Skeletal muscle tissue (tissue), 3 donors: ENCODE measurements at regions not wholly inside any gene's neighbourhood (a gene's known extent, or its start where the extent isn't known, plus 50 kb on each side); places are given as distances from the start of the nearest gene placed in this dataset.

Experiments
- H3K27ac ChIP-seq: one replicate; pipeline ENCODE4 v1.7.0; 2013; ENCODE audit warnings: mild to moderate bottlenecking, low read depth, low read length, inconsistent platforms
- H3K27me3 ChIP-seq, 3 donors: one replicate each; pipeline ENCODE4 v1.7.0; 2013; ENCODE audit warnings: low read length in 3 of 3; ENCODE audit not compliant: control insufficient read depth in 3 of 3, insufficient read depth in 3 of 3
- H3K36me3 ChIP-seq, 3 donors: one replicate each; pipeline ENCODE4 v1.7.0; 2013; ENCODE audit warnings: low read length in 3 of 3; ENCODE audit not compliant: control insufficient read depth in 3 of 3, insufficient read depth in 3 of 3
- H3K4me1 ChIP-seq, 3 donors: one replicate each; pipeline ENCODE4 v1.7.0; 2013; ENCODE audit warnings: low read length in 3 of 3, mild to moderate bottlenecking in 3 of 3; ENCODE audit not compliant: control insufficient read depth in 3 of 3, insufficient read depth in 3 of 3
- H3K4me3 ChIP-seq, 3 donors: one replicate each; pipeline ENCODE4 v1.7.0; 2013; ENCODE audit warnings: low read length in 3 of 3
- H3K9ac ChIP-seq, 3 donors: one replicate each; pipeline ENCODE4 v1.7.0; 2013; ENCODE audit warnings: low read length in 3 of 3, mild to moderate bottlenecking in 3 of 3, moderate library complexity in 2 of 3, low read depth in 1 of 3
- H3K9me3 ChIP-seq, 3 donors: one replicate each; pipeline ENCODE4 v1.7.0; 2013; ENCODE audit warnings: low read length in 3 of 3; ENCODE audit not compliant: control insufficient read depth in 3 of 3
- donor health status: Osteomylitis.

DNA sequence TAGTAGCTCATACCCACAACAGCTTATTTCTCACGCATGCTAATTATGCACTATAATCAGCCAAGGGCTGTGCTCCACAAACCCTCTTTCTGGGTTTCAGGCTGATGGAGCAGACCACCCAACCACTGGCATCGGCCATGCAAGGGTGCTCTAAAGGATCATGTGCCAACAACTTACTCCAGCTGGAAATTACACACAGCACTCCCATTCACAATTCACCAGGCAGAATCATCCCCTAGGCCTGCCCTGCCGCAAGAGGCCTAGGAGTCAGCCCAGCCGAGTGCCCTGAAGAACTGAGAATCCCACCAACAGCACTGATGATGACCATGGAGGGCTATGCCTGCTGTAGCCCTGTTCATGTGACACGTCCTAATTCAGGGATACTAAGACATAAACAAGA lies 216.2 kb upstream of the CHRNA7 start:
- Histone ChIP-seq H3K36me3 (no peaks in the 10 kb centered on the region), H3K27me3 (no peaks in the 10 kb centered on the region), H3K4me3 (no peak overlapping the region), H3K9ac (no peak overlapping the region), H3K4me1 (no peaks in the 10 kb centered on the region), H3K27ac (no peak overlapping the region), H3K9me3 (peaks cover 0 to 3% (median 0%) of the 10 kb centered on the region in 3 donors)

DNA sequence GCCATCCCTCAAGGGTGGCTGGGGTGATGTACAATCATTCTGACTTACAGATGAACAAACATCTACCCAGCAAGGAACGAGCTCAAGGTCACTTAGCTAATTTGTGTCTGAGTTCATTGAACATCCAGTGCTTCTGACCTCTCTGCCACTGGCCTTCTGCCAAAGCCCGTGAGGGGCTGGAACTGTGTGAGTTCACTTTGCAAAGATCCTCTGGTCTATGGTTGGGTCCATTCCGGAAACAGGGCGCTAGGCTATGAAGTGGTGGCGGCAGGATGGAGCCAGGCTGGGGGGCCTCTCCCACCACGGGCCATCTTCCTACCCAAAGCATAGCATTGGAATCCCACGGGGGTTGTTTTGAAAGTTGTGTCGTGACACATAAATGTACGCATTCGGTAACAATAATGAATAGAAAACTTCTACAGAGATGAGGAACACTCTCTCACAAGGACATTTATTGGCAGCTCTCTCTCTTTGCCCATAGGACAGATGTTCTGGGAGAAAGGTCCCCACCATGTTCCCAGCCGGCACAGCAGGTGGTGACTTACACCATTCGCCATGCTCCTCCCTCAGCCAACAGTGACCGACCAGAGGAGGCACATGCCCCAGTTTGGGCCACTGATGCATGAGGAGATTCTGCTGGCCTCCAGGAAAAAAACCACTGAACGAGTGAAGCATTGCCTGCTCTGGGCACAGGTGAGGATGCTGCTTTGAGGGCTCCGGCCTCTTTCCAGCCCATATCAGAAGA lies 214.7 kb upstream of the CHRNA7 start:
- Histone ChIP-seq H3K4me1 (no peaks in the 10 kb centered on the region), H3K36me3 (no peaks in the 10 kb centered on the region), H3K4me3 (no peak overlapping the region), H3K9me3 (no peaks in the 10 kb centered on the region), H3K27ac (no peak overlapping the region), H3K27me3 (no peaks in the 10 kb centered on the region), H3K9ac (no peak overlapping the region)

DNA sequence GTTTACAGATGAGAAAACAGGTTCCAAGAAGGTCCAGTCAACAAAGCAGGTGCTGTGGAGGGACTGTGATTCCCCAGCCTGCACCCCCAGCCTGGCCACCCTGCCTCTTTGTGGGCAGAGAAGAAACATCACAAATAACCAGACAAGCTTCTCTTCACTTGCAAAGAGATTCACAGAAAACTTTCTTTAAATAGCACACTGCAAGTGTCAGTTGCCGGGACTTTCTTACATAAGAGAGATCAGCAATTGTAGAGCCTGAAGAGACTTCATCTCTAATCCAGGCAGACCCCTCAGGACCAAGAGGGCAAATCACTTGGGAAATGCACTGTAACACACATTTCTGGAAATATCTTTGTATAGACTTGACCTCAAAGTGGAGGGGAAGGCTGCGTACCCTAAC lies 207.9 kb upstream of the CHRNA7 start:
- Histone ChIP-seq H3K9ac (no peak overlapping the region), H3K27ac (no peak overlapping the region), H3K9me3 (no peaks in the 10 kb centered on the region)

DNA sequence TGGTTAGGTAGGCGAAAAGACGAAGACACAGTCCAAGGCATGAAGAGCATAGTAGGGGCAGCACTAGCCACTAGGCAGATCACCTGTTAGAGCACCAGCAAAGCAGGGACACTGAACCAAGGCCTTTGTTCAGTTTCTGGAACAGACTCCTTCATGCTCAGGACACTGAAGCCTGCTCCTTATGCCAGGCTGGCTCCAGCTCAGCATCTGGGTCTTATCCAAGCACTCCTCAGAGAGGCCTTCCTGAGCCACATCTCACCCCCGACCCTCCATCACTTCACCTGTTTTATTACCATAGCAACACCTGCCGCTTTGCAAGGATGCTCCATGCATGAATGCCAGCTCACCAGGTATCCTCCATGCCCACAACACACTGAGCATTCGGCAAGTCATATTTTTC lies 206.3 kb upstream of the CHRNA7 start:
- no peaks in the 10 kb centered on the region for H3K9me3 ChIP-seq
- H3K27me3 ChIP-seq, result no peaks in the 10 kb centered on the region
- no peaks in the 10 kb centered on the region for H3K36me3 ChIP-seq
- H3K4me1 ChIP-seq, result no peaks in the 10 kb centered on the region
- H3K9ac ChIP-seq, result no peak overlapping the region
- H3K27ac ChIP-seq, result no peak overlapping the region
- no peak overlapping the region for H3K4me3 ChIP-seq

More for the DNA sequence above, 207.9 kb upstream of the CHRNA7 start:
- Histone ChIP-seq H3K4me3 (no peak overlapping the region), H3K27me3 (no peaks in the 10 kb centered on the region), H3K36me3 (no peaks in the 10 kb centered on the region), H3K4me1 (no peaks in the 10 kb centered on the region)

DNA sequence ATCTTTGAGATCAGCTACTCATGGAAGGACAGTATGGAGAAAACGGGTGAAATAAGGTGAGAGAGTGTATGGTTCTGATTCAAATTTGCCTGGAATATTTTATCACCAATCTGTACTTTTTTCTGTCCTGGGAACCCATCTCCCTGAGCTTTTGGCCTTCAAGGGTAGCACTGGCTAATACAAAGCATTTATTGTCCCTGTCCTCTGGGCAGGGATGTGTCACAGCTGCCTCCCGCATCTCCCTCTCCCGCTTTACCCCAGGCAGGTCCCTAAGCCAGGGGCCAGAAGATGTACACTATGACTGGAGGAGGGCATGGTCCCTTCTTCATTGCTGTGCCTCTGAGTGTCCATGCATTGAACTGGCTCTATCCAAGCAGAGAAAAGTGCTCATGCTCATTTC lies 201.7 kb upstream of the CHRNA7 start:
- Histone ChIP-seq H3K4me1 (no peaks in the 10 kb centered on the region), H3K9me3 (peaks cover 0 to 4% (median 0%) of the 10 kb centered on the region in 3 donors), H3K27me3 (no peaks in the 10 kb centered on the region), H3K27ac (no peak overlapping the region), H3K9ac (no peak overlapping the region), H3K4me3 (no peak overlapping the region), H3K36me3 (no peaks in the 10 kb centered on the region)

DNA sequence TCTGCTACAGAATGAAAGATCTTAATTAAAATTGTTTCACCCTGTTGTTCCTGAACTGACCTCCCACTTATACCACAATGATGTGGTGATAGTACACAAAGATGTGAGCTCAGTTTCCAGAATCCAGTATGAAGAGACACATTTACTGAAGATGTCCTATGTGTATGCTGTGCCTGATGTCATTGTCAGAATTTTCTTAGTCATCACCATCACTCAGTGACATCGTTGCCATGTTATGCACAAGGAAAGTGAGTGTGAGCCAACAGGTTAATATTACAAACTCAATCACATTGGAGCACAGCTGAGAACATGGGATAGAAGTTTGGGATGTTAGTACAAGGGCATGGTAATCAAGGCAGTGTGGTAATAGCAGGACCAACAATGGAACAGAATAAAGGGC lies 199.7 kb upstream of the CHRNA7 start:
- Histone ChIP-seq H3K9ac (no peak overlapping the region), H3K36me3 (no peaks in the 10 kb centered on the region), H3K27me3 (no peaks in the 10 kb centered on the region), H3K27ac (no peak overlapping the region), H3K4me3 (no peak overlapping the region), H3K9me3 (peaks cover 0 to 4% (median 0%) of the 10 kb centered on the region in 3 donors), H3K4me1 (no peaks in the 10 kb centered on the region)

DNA sequence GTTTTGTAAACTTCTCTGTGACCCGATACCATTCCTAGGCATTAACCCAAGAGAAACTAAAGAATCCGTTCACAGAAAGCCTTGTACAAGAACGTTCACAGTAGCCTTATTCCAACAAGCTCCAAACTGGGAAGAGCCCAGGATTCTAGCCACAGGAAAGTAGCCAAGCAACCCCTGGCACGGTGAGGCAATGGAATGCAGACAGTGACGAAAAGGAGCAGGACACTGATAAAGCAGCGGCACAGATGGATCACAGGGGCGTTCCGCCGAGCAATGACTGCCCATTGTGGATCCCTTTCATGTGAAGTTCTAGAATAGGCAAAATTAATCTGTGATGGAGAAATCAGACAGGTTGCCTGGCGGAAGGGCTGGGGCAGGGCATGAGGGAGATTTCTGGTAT lies 198.7 kb upstream of the CHRNA7 start:
- no peak overlapping the region for H3K27ac ChIP-seq
- peaks cover 0 to 4% (median 0%) of the 10 kb centered on the region in 3 donors for H3K9me3 ChIP-seq

DNA sequence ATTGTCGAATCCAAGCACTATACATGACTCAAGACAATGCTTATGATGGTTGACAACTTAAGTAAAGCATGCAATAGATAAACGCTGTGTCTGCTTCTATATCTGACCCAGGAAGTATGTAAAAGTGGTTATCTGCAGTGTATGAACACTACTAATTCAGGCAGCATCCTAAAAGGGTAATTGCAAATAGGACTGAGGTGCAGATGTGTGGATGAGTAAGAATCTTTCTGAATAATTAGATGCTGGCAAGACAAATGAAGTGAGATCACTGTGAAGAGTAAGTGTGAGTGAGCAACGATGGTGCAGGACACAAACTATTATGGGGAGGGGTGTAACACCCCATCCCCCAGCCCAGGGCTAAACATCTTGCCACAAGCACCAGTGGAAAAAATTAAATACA lies 195.7 kb upstream of the CHRNA7 start:
- no peaks in the 10 kb centered on the region for H3K27me3 ChIP-seq
- peaks cover 0 to 4% (median 0%) of the 10 kb centered on the region in 3 donors for H3K9me3 ChIP-seq
- no peak overlapping the region for H3K4me3 ChIP-seq
- H3K4me1 ChIP-seq, result peaks cover 0 to 2% (median 0%) of the 10 kb centered on the region in 3 donors
- H3K27ac ChIP-seq, result no peak overlapping the region
- no peak overlapping the region for H3K9ac ChIP-seq
- H3K36me3 ChIP-seq, result no peaks in the 10 kb centered on the region

More for the DNA sequence above, 198.7 kb upstream of the CHRNA7 start:
- no peak overlapping the region for H3K9ac ChIP-seq
- H3K4me1 ChIP-seq, result no peaks in the 10 kb centered on the region
- no peaks in the 10 kb centered on the region for H3K27me3 ChIP-seq
- H3K4me3 ChIP-seq, result no peak overlapping the region
- H3K36me3 ChIP-seq, result no peaks in the 10 kb centered on the region

DNA sequence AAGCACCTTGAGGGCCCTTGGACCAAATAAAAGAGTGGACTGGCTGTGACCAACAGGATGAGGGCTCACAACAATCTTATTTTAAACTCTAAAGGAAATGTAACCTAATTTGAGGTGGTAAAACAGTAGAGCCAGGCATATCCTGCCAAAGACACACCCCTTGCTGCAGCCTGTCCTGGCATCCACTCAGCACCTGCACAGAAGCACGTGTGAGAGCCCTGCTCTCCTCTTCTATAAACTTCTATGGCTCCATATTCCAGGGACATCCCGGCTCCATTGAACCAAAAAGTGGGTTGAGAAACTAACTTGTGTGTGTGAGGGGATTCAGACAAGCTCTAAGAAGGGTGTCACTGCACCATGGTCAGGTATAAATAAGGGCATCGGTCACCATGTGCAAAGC lies 190.9 kb upstream of the CHRNA7 start:
- no peak overlapping the region for H3K9ac ChIP-seq
- H3K9me3 ChIP-seq, result no peaks in the 10 kb centered on the region
- peaks cover 0 to 6% (median 0%) of the 10 kb centered on the region in 3 donors for H3K4me1 ChIP-seq
- no peak overlapping the region for H3K27ac ChIP-seq
- no peaks in the 10 kb centered on the region for H3K36me3 ChIP-seq
- H3K27me3 ChIP-seq, result no peaks in the 10 kb centered on the region
- H3K4me3 ChIP-seq, result no peak overlapping the region

DNA sequence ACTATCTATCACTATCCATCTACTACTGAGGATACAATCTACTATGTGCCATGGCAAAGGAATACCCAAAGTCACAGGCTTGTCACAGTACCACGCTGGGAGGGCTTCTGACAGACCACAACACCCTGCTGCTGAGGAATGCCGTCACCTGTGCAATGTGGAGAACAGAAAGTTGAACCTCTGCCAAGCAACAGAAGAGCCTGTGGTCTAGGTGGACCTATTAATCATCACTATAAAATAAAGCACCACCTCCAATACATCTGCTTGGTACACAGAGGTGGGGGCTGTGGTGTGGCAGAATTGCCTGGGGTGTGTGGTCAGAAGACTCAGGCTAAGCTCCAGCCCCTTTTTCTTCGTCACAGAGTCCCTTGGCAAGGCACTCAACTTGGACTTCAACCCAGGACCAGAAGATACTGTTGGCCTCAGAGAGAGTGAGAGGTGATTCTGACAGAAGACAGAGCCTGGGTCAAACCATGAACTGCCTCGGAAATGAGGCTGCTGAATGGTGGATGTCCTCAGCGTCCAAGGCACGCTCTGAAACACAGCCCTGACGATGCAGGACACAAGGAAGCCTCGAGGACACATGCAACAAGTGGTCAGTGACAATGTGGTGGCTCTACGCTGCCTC lies 189.4 kb upstream of the CHRNA7 start:
- Histone ChIP-seq H3K27me3 (no peaks in the 10 kb centered on the region), H3K9me3 (no peaks in the 10 kb centered on the region), H3K9ac (no peak overlapping the region), H3K4me3 (no peak overlapping the region), H3K27ac (no peak overlapping the region), H3K36me3 (no peaks in the 10 kb centered on the region), H3K4me1 (peaks cover 0 to 6% (median 0%) of the 10 kb centered on the region in 3 donors)
